Motor neuron (in vitro differentiated cells): ENCODE measurements at regions not wholly inside any gene's neighbourhood (a gene's known extent, or its start where the extent isn't known, plus 50 kb on each side); places are given as distances from the start of the nearest gene placed in this dataset.
"Not testable (repeated sequence)": the region's sequence is repeated elsewhere in the genome, so short reads cannot be mapped to it uniquely, and the experiment has no call there.

Experiments
- ATAC-seq, 8 experiments: fragments of 200-7000 bp; cut with Tn5 transposase; replicated peaks in 6 of 8; 2 replicates each; pipeline ENCODE4 v1.8.0; 2021; ENCODE audit warnings: mild to moderate bottlenecking in 8 of 8, moderate library complexity in 8 of 8
- H3K27ac ChIP-seq, 2 donors: fragments of 250-450 bp; sonication (Bioruptor Pico); 2 replicates each; pipeline ENCODE4 v1.9.0; 2021; ENCODE audit warnings: antibody characterized with exemption in 2 of 2, mild to moderate bottlenecking in 2 of 2, moderate library complexity in 1 of 2
- H3K4me1 ChIP-seq, 2 donors: fragments of 250-450 bp; sonication (Bioruptor Pico); replicated peaks in 1 of 2; 2 replicates each; pipeline ENCODE4 v1.6.1; 2021; ENCODE audit warnings: antibody characterized with exemption in 2 of 2, mild to moderate bottlenecking in 2 of 2, moderate library complexity in 1 of 2
- H3K4me3 ChIP-seq, 5 donors: fragments of 250-450 bp; sonication (Bioruptor Pico); 2 replicates each; pipeline ENCODE4 v1.9.0; 2021; ENCODE audit warnings: antibody characterized with exemption in 5 of 5, mild to moderate bottlenecking in 5 of 5, moderate library complexity in 4 of 5
- WGBS, 10 experiments: fragments of 450-650 bp; shearing (Covaris generic); methylation state at CpG; one replicate each; pipeline ENCODE4 v1.0.0; 2022; 5-methylcytosine and 5-hydroxymethylcytosine counted together
- in situ Hi-C, 9 experiments: fragments of 400-800 bp; cut with MboI; loops; one replicate each; pipeline ENCODE4 v1.15.0; 2021; ENCODE audit warnings: low sequenced_read_pairs in 9 of 9, low pct_unique_long_range_greater_than_20kb in 2 of 9; ENCODE audit not compliant: unreplicated experiment in 9 of 9

DNA sequence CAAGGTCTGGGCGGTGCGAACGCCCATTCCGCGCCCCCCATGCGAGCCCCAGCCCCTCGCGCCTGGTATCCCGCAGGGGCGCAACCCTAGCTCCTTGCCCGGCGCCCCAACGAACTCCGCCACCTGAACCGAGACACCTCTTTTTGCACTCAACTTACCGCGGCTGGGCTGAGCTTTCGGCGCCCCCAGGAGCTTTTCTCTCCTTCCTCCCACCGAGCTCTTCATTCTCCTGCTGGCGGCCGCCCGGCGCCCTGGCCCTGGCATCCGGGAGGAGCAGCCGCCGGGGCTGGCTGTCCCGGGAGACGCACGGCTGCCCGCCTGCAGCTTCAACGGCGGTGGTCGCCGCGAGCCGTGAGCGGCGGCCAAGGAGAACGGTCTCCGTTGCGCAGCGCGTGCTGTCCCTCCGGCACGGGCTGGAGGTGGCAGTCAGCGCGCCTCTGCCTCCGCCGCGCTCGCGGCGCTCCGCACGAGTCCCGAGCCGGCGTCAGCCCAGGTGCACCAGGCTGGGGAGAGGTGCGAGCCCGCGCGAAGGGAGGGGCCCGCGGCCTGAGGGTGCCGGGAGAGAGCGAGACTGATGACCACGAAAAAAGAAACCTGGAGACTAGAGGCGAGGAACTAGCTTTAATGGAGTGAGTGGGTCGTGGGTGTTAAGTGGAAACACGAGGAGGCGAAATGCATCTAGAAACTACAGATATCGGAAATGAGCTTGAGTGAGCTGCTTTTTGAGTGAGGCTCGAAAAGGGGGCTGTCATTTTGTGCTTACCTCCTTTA, 621.5 kb upstream of the ZNF385D start:
- Histone ChIP-seq H3K4me1 (no peaks in the 10 kb centered on the region), H3K27ac (no peak overlapping the region), H3K4me3 (peak overlapping the region; percentile 32 to 39 (median 32))
- WGBS, 10 experiments, result 3 to 40% (median 22%) methylated on average over 1 to 14 of the region's 74 CpGs; no CpG with 5 or more reads in 5 of the 10 experiments
- peak in 6 of 8 experiments; percentile 77 to 95 (median 90) for ATAC-seq
- in situ Hi-C loops, result no loop called here

DNA sequence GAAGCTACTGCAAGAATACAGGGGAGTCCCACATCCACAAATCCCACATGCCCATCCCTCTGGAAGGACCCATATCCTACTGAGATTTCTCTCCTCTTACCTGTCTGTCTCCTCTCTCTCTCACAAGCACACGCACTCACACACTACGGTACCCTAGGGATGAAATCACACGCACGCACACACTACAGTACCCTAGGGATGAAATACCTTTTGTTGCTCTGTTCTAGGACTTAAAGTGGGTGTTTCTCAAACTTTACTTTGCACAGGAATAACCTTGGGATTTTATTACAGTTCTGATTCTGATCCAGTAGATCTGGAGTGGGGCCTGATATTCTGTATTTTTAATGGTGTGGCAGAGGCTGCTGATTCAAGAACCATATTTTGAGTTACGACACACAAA, 622.2 kb upstream of the ZNF385D start:
- ATAC-seq, result no peak
- in situ Hi-C loops, result no loop called here
- H3K27ac ChIP-seq, result no peak overlapping the region
- no peak overlapping the region for H3K4me3 ChIP-seq
- WGBS, 10 experiments, result 80 to 100% (median 100%) methylated on average over 1 to 5 of the region's 5 CpGs; no CpG with 5 or more reads in 1 of the 10 experiments
- H3K4me1 ChIP-seq, result no peaks in the 10 kb centered on the region

DNA sequence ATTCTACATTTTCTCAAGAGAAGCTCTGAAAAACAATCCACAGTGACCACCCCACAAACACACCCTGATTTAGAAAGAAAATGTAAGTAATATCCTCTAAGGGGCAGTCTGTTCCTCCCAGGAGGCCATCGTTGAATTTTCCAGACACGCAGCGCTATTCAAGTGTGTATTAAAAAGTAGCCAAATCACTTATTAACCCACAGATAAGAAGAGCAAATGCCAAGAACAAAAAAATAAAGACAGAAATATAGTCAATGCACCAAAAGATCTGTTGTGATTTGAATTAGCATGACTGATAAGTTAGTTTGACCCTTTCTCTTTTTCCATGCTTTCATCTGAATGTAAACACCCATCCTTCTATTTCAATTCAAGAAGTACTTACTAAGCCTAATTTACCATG, 622.8 kb upstream of the ZNF385D start:
- no peak overlapping the region for H3K4me3 ChIP-seq
- H3K27ac ChIP-seq, result no peak overlapping the region
- in situ Hi-C loops, result no loop called here
- H3K4me1 ChIP-seq, result no peaks in the 10 kb centered on the region
- ATAC-seq, result no peak
- WGBS, 10 experiments, result 71 to 100% (median 87%) methylated on average over 1 to 3 of the region's 3 CpGs; no CpG with 5 or more reads in 2 of the 10 experiments

DNA sequence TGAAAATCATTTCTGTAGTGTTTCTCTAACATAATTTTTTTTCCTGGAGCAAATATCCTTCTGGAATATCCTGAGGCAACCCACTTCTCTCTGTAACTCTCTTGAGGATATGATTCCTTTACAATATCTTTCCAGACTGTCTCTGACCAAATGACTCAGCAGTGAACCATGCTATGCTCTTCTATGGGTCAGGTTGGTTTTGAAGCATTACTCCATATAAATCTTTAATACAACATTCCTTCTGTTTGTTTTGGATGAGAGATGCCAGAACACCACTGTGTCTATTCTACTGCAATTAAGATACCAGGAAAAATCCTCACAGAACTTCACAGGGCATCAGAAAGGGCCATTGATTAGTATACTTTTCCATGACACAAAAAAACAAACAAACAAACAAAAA, 626.4 kb upstream of the ZNF385D start:
- Histone ChIP-seq H3K4me3 (no peak overlapping the region), H3K27ac (no peak overlapping the region), H3K4me1 (no peaks in the 10 kb centered on the region)
- ATAC-seq, result no peak
- in situ Hi-C loops, result no loop called here

DNA sequence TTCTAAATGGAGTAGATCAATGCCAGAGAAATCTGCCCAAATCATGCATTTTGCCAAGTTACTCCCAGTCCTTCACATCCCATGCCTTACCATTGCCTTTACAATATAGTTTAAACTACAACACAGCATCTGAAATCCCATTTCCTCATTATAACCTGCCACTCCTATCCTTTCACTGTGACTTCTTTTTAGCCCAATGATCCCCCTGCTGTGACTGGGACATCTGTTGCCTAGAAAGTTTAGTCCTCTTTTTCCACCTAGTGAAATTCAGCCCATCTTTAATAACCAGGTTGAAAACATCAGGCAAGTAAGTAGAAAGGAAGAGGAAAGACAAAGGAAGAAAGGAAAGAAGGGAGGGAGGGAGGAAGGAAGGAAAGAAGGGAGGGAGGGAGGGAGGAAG, 627.9 kb upstream of the ZNF385D start:
- no peaks in the 10 kb centered on the region for H3K4me1 ChIP-seq
- in situ Hi-C loops, result no loop called here
- no peak for ATAC-seq

DNA sequence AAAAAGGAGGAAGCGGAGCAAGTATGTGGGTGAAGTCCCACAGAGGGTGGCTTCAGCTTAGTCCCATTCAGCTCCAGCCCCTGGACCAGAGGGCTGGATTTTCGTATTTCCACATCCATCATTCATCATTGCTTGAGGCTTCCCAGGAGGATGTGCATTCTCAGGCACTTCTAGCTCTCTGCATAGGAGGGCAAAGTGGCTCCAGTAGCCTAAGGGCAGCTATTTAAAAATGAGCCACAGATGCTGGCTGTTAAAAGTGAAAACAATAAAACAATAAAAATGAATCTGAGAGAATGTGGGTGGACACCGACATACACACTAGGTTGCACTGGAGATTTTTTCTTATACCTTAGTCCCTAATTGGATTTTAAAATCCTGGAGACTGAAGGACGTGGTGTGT, 629.2 kb upstream of the ZNF385D start:
- in situ Hi-C loops, result no loop called here
- 0 to 90% (median 73%) methylated on average over 1 to 4 of the region's 4 CpGs; no CpG with 5 or more reads in 1 of the 10 experiments for WGBS, 10 experiments
- H3K27ac ChIP-seq, result no peak overlapping the region

More for the DNA sequence above, 627.9 kb upstream of the ZNF385D start:
- no peak overlapping the region for H3K27ac ChIP-seq
- H3K4me3 ChIP-seq, result no peak overlapping the region

GRCh38 chr3:22381564-22381963, 630.6 kb upstream of the ZNF385D start:
- ATAC-seq, H3K4me1 ChIP-seq, in situ Hi-C loops, H3K4me3 ChIP-seq, H3K27ac ChIP-seq: not testable (repeated sequence)
- WGBS, 10 experiments, result 0 to 100% (median 20%) methylated on average over 1 to 3 of the region's 10 CpGs; no CpG with 5 or more reads in 7 of the 10 experiments

More for the DNA sequence above, 629.2 kb upstream of the ZNF385D start:
- Histone ChIP-seq H3K4me1 (no peaks in the 10 kb centered on the region), H3K4me3 (no peak overlapping the region)
- peak in 3 of 8 experiments; percentile 24 to 78 (median 48) for ATAC-seq

DNA sequence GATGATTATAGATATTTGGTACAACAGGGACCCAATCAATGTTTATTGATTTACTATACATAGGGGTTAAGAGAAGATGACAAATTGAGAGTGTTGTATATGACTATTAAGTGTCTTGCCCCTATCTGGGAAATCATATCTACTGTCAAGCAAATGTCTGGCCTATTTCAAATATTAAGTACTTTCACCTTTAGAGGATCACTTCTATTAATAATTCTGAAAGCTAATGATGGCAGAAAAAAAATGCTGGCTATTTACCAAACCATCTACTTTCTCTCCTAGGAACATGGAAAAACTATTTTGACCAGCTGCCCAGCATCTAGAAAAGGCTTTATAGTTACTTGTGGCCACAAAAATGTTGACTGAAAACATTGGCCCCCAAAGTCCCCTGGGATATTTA, 632.3 kb upstream of the ZNF385D start:
- Histone ChIP-seq H3K4me3 (no peak overlapping the region), H3K27ac (no peak overlapping the region), H3K4me1 (no peaks in the 10 kb centered on the region)
- in situ Hi-C loops, result no loop called here
- ATAC-seq, result no peak

GRCh38 chr3:22386107-22386506, 635.1 kb upstream of the ZNF385D start:
- H3K4me3 ChIP-seq, result no peak overlapping the region
- in situ Hi-C loops, result no loop called here
- peaks cover 0 to 3% of the 10 kb centered on the region in 2 donors for H3K4me1 ChIP-seq
- ATAC-seq, result no peak
- WGBS, 10 experiments, result 33 to 93% (median 60%) methylated on average over 1 to 2 of the region's 2 CpGs; no CpG with 5 or more reads in 1 of the 10 experiments
- no peak overlapping the region for H3K27ac ChIP-seq

DNA sequence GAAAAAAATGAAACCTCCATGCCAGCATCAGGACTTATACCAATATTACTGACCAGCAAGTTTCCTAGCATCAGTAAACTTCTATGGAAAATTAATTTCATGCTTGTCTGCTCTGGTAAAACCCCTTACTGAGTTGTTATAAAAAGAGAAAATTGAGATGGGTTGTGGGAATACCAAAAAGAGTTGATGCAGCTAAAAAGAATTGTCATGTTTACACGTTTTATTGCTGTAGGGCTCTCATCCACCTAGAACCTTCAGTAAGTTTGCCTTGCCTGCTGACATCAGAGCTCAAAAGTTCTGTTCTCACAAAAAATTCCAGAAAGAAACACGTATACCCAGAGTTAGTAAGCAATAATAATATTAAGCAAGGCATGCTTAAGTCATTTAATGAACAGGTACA, 641.3 kb upstream of the ZNF385D start:
- Histone ChIP-seq H3K4me3 (no peak overlapping the region), H3K4me1 (peaks cover 0 to 3% of the 10 kb centered on the region in 2 donors), H3K27ac (no peak overlapping the region)
- in situ Hi-C loops, result no loop called here
- no peak for ATAC-seq
- 0 to 47% (median 10%) methylated on average over 1 to 2 of the region's 2 CpGs; no CpG with 5 or more reads in 2 of the 10 experiments for WGBS, 10 experiments

DNA sequence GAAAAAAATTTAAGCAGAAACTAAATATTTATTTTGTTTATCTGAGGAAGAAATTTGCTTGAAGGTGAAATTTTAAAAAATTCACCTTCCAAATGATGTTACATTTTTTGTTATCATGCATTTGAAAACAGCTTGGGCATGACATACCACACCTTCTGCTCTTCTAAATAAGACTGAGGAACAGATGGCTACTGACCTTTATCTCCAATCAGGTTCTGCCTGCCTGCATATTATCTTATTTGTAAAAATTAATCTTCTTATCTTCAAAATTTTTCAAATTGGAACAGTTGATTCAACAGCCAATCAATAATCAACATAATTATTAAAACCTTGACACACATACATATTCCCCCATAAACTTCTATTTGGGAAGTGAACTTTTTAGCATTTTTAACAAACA, 641.8 kb upstream of the ZNF385D start:
- ATAC-seq, result no peak
- H3K4me1 ChIP-seq, result peaks cover 0 to 3% of the 10 kb centered on the region in 2 donors
- no peak overlapping the region for H3K27ac ChIP-seq
- in situ Hi-C loops, result no loop called here
- no peak overlapping the region for H3K4me3 ChIP-seq

DNA sequence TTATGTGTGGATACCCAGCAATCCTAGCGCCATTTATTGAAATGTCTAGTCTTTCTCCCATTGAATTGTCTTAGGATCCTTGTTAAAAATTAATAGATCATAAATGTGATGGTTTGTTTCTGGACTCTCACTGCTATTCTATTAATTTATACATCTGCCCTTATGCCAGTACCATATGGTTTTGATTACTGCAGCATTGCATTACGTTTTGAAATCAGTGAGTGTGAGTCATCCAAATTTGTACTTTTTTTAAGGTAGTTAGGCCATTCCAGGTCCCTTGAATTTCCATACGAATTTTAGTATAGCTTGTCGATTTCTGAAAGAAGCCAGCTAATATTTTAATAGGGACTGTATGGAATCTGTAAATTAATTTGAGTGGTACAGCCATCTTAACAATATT, 648.6 kb upstream of the ZNF385D start:
- 11 to 100% (median 62%) methylated on average over 2 to 4 of the region's 4 CpGs for WGBS, 10 experiments
- H3K4me1 ChIP-seq, result no peaks in the 10 kb centered on the region
- in situ Hi-C loops, result no loop called here
- ATAC-seq, result no peak
- H3K4me3 ChIP-seq, result no peak overlapping the region
- H3K27ac ChIP-seq, result no peak overlapping the region

- ATAC-seq, result no peak
- no peaks in the 10 kb centered on the region for H3K4me1 ChIP-seq
- in situ Hi-C loops, result no loop called here
- H3K27ac ChIP-seq, result no peak overlapping the region
- H3K4me3 ChIP-seq, result no peak overlapping the region
Measured at GRCh38 chr3:22401499-22401898, 650.5 kb upstream of the ZNF385D start.

- 0 to 71% (median 33%) methylated on average over 1 of the region's 3 CpGs; no CpG with 5 or more reads in 6 of the 10 experiments for whole genome bisulfite sequencing, 10 experiments
- H3K27ac ChIP-seq, result no peak overlapping the region
- peaks cover 0 to 13% of the 10 kb centered on the region in 2 donors for H3K4me1 ChIP-seq
- no peak overlapping the region for H3K4me3 ChIP-seq
- in situ Hi-C loops, result no loop called here
- no peak for ATAC-seq
Measured at GRCh38 chr3:22414239-22414638, 663.2 kb upstream of the ZNF385D start.
